Heart left ventricle (tissue), 13 donors: ENCODE measurements at regions not wholly inside any gene's neighbourhood (a gene's known extent, or its start where the extent isn't known, plus 50 kb on each side); places are given as distances from the start of the nearest gene placed in this dataset.

Source experiments
- POLR2A ChIP-seq, 2 donors: fragments of 450-650 bp; IDR thresholded peaks; one replicate each; pipeline ENCODE4 v1.6.1; 2017; ENCODE audit warnings: antibody characterized with exemption in 2 of 2, mild to moderate bottlenecking in 2 of 2, moderate library complexity in 2 of 2
- TF ChIP-seq, protein P1 (sequence below), 12 donors: fragments of 200-600 bp; sonication (generic) in 4 of 12; IDR thresholded peaks; one replicate each; pipeline versions ENCODE4 v1.5.0 to v1.8.0; 2018 to 2022; ENCODE audit warnings: antibody characterized with exemption in 12 of 12, mild to moderate bottlenecking in 5 of 12
- donor health status: ischemic (EF 13 %, LVEDD 7.1; RV severe dilation, severe dysfunction).
- donor health status: DM: no; HTN: yes; CAD: no.
- donor health status: DM: no; HTN: no; CAD: no.
- donor health status: ischemic (EF 25% LVEDD 6.9; RV normal size, moderate dysfunction).
- donor health status: ischemic (EF 25% LVEDD 5.7; RV mildly dilated, moderate dysfunction).
- donor health status: ischemic (EF 35%, LVEDD 5.7; RV mildly dilated, moderate dysfunction).
- donor health status: nonischemic (EF 11% LVEDD 7.7; RV severe dilation, severe dysfunction).
- donor health status: DM: yes; HTN: yes; CAD: no.
- donor health status: PGD.
- donor health status: ischemic (EF 29% LVEDD 5.4; RV normal size, mild dysfunction).
- donor health status: nonischemic (EF 23%, LVEDD 6.1; RV moderate dilation, normal function).

DNA sequence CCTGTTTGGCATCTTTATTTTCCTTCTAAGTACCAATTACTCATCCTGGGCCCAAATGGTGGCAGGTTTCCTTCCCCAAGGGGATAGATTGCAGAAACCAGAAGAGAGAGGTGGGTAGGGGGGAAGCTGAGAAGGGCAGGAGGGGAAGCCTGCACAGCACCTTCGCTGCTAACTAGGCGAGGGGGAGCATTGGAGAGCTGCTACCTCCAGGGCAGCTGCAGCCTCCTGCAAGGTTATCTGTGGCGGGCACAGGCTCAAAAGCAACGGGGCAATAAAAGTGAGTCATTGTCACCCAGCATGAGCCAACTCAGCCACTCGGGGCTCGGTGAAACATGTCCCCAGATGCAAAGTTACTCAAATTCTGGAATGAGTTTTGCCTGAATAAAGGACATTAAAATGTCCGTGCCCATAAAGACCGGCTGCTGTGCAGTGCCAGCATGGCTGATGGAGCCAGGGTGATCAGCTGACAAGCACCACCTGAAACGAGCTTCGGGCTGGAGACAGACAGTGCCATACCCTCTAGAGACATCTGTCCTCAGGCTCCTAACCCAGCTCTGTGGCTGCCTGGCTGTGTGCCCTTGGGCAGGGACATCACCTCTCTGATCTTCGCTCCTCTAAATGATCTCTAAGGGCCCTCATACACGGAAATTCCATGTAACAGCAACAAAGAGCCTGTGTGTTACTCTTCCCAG is 68.1 kb upstream of the GRIN2A start:
- TF ChIP-seq, protein P1, sequence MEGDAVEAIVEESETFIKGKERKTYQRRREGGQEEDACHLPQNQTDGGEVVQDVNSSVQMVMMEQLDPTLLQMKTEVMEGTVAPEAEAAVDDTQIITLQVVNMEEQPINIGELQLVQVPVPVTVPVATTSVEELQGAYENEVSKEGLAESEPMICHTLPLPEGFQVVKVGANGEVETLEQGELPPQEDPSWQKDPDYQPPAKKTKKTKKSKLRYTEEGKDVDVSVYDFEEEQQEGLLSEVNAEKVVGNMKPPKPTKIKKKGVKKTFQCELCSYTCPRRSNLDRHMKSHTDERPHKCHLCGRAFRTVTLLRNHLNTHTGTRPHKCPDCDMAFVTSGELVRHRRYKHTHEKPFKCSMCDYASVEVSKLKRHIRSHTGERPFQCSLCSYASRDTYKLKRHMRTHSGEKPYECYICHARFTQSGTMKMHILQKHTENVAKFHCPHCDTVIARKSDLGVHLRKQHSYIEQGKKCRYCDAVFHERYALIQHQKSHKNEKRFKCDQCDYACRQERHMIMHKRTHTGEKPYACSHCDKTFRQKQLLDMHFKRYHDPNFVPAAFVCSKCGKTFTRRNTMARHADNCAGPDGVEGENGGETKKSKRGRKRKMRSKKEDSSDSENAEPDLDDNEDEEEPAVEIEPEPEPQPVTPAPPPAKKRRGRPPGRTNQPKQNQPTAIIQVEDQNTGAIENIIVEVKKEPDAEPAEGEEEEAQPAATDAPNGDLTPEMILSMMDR (IDR thresholded peaks at IDR 0.05), result no peak
- TF ChIP-seq POLR2A (IDR thresholded peaks at IDR 0.05), result no peak
